RWPE1 (cell line): ENCODE measurements at regions not wholly inside any gene's neighbourhood (a gene's known extent, or its start where the extent isn't known, plus 50 kb on each side); places are given as distances from the start of the nearest gene placed in this dataset.

Experiments
- CTCF ChIA-PET: fragments of 350-600 bp; sonication (Branson Sonifier 250); formaldehyde crosslinking; extraction: SDS; loops from one replicate; lab custom pipeline; 2021; lab: Yijun Ruan, JAX
- POLR2A ChIA-PET: fragments of 400-600 bp; formaldehyde crosslinking; extraction: SDS; loops from one replicate; lab custom pipeline; 2020; ENCODE audit warnings: antibody characterized with exemption; ENCODE audit not compliant: low non-redundant PET; lab: Yijun Ruan, JAX
- DNase-seq: peaks from one replicate; pipeline ENCODE4 v3.0.0; 2012; ENCODE audit warnings: low spot score
- H3K27ac ChIP-seq: fragments of 450-650 bp; 2 replicates; pipeline ENCODE4 v1.5.1; 2017
- TF ChIP-seq, protein P1 (sequence below): fragments of 450-650 bp; conservative IDR thresholded peaks from 2 replicates; pipeline ENCODE4 v1.5.1; 2017; ENCODE audit warnings: low read depth, mild to moderate bottlenecking

DNA sequence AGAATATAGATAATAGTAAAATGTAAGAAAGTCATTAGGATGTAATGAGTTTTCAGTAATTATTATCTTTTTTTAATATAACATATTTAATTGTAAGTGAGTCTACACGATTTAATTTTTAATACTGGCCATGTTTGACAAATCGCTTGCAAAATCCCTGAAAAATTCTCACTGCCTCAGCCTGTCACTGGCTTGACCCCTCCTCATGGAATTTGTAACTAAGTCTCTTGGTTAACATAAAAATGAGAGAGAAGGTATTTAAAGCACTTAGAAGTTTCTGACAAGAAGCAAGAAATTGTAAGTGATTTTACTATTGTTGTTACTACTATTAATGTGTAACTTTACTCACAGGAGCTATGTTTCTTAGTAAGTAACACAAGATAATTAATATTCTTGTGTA is 237.9 kb upstream of the GK2 start:
- ChIA-PET CTCF (interaction anchor here (1.0 kb wide), 1 partner anchor 9 kb away, joined by 3 read pairs; no protein-coding TSS in a partner anchor), POLR2A (no interaction called here)
- DNase-seq: no peak
- TF ChIP-seq, protein P1, sequence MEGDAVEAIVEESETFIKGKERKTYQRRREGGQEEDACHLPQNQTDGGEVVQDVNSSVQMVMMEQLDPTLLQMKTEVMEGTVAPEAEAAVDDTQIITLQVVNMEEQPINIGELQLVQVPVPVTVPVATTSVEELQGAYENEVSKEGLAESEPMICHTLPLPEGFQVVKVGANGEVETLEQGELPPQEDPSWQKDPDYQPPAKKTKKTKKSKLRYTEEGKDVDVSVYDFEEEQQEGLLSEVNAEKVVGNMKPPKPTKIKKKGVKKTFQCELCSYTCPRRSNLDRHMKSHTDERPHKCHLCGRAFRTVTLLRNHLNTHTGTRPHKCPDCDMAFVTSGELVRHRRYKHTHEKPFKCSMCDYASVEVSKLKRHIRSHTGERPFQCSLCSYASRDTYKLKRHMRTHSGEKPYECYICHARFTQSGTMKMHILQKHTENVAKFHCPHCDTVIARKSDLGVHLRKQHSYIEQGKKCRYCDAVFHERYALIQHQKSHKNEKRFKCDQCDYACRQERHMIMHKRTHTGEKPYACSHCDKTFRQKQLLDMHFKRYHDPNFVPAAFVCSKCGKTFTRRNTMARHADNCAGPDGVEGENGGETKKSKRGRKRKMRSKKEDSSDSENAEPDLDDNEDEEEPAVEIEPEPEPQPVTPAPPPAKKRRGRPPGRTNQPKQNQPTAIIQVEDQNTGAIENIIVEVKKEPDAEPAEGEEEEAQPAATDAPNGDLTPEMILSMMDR: no peak
- H3K27ac ChIP-seq: no peak overlapping the region

DNA sequence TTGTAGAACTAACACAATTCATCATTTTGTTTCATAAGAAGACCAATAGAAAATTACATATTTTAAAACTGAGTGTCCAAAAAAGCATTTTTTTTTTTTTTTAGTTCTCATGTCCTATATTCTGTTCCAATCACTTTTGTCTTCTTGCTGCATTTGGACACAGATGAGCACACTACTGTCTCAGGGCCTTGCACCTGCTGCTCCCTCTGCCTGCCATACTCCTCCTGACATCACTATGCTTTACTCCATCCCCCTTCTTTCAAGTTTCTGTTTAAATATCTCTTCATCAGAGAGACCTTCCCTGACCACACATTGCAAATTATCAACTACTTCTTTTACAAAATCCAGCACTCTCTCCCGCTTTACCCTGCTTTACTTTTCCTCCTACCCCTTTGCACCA is 230.7 kb upstream of the GK2 start:
- ChIA-PET CTCF (interaction anchor here (0.7 kb wide), 1 partner anchor 380 kb away, joined by 3 read pairs; no protein-coding TSS in a partner anchor), POLR2A (no interaction called here)
- TF ChIP-seq, protein P1: no peak
- DNase-seq: no peak
- H3K27ac ChIP-seq: no peak overlapping the region

DNA sequence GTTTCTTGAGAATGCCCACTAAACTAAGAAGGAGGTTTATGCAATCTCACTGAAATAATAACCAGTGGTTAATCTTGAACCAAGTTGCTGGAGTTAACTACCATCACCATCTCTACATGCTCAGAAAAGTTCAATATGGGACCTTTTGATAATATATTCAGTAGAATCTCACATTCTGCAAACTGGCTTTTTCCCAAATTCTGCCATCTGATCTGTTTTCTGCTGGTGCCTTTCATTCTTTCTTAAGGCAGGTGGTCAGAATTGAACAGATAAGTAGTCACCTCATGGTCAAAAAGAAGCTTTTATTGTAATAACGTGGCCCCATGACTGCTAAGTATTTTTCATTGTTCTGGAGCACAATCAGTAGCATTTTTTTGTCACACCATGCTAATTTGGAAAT is 229.0 kb upstream of the GK2 start:
- DNase-seq: no peak
- ChIA-PET CTCF (no interaction called here), POLR2A (no interaction called here)
- TF ChIP-seq, protein P1: no peak
- no peak overlapping the region for H3K27ac ChIP-seq

DNA sequence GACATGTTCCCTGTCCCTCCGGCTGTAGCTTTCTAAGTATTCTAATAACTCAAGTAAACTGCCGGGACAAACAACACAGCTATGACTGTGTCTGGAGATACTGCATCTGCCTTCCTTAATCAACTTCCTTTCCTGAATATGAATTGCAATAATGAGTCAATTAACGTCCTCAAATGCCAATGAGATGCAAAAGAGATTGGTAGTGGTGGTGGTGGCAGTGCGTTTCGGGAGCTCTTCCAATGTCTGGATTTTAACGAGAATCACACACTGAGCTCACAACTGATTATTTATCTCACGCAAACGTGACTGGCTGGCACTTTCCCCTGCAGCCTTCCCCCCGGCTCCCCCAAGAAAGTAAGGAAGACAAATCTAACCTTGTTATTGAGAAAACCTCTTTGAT is 226.1 kb upstream of the GK2 start:
- ChIA-PET CTCF (no interaction called here), POLR2A (no interaction called here)
- H3K27ac ChIP-seq: no peak overlapping the region
- TF ChIP-seq, protein P1: no peak
- no peak for DNase-seq

DNA sequence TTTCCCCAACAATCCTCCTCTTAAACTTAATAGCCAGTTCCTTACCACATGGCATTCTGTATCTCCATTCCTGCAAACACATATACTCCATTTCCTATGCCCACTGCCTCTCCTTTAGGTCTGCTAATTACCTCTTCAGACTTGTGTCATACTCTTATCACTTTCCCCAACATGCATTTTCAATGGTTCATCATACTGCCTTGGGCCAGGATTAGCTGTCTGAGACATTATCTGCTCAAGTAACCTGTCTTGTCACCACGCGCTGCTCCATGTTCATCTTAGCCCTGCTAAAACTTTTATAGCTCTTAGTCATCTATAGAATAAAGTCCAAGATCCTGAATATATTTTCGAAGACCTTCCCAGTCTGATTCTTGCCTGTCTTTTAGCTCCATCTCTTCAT is 224.1 kb upstream of the GK2 start:
- ChIA-PET POLR2A (no interaction called here), CTCF (interaction anchor here (0.6 kb wide), 1 partner anchor 472 kb away, joined by 7 read pairs; no protein-coding TSS in a partner anchor)
- H3K27ac ChIP-seq: no peak overlapping the region
- no peak for DNase-seq
- TF ChIP-seq, protein P1: no peak

DNA sequence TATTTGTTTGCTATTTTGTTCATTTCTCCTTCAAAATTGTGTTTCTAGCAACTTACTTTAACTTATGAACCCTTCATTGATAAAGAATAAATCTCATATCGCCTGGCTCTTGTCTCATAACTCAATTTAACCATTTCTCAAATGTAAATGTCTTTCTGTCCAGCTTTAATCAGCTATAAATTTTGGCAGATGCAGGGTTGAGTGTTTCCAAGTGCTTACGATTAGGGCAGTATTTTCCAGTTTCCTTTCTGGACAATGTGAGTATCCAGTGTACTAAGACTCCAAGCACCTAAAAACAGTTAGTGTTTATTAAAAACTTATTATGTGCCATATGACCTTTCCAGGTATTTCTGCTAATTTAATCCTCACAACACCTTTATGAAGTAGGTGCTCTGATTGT is 218.6 kb upstream of the GK2 start:
- CTCF ChIA-PET: no interaction called here

More for the DNA sequence above, 218.6 kb upstream of the GK2 start:
- H3K27ac ChIP-seq: no peak overlapping the region
- POLR2A ChIA-PET: no interaction called here
- TF ChIP-seq, protein P1: no peak
- no peak for DNase-seq
